ENCODE measurements at regions not wholly inside any gene's neighbourhood (a gene's known extent, or its start where the extent isn't known, plus 50 kb on each side); places are given as distances from the start of the nearest gene placed in this dataset.

DNA sequence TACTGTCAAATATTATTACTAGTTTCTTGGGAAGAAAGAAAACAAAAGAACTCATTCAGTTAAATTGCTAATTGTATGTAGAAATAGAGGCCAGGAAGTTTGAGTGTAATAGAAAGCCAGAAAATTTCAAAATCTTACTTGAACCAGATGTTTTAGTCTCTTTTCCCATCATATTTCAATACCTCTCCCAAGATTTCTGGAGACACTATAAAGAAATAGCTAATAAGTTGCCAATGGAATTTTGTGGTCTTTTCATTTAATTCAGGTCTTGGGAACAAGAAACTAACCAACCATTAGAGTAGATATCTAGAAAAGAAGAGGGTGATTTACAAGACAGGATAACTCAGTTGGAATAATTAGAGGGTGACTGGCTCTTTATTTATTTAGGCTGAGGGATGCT, 112.2 kb downstream of the AGTR2 start:
- H3K4me3 ChIP-seq (ENCODE audit: low read depth, low read length), result no peak overlapping the region
- no peak for DNase-seq (ENCODE audit: low read depth, low spot score)
- no peak for TF ChIP-seq CTCF (IDR thresholded peaks at IDR 0.05; ENCODE audit: insufficient read depth, low read length, missing control alignments)
- CTCF ChIA-PET, result no interaction called here
- POLR2A ChIA-PET, result no interaction called here

GRCh38 chrX:116284400-116284799, 113.9 kb downstream of the AGTR2 start:
- H3K4me3 ChIP-seq (ENCODE audit: low read depth, low read length), result no peak overlapping the region
- no peak for TF ChIP-seq CTCF (IDR thresholded peaks at IDR 0.05; ENCODE audit: insufficient read depth, low read length, missing control alignments)
- DNase-seq (ENCODE audit: low read depth, low spot score), result no peak
- ChIA-PET POLR2A (no interaction called here), CTCF (no interaction called here)

- H3K4me3 ChIP-seq (ENCODE audit: low read depth, low read length), result no peak overlapping the region
- no peak for TF ChIP-seq CTCF (IDR thresholded peaks at IDR 0.05; ENCODE audit: insufficient read depth, low read length, missing control alignments)
- ChIA-PET CTCF (no interaction called here), POLR2A (no interaction called here)
- no peak for DNase-seq (ENCODE audit: low read depth, low spot score)
These were observed 115.0 kb downstream of the AGTR2 start for GRCh38 chrX:116285501-116285900.

DNA sequence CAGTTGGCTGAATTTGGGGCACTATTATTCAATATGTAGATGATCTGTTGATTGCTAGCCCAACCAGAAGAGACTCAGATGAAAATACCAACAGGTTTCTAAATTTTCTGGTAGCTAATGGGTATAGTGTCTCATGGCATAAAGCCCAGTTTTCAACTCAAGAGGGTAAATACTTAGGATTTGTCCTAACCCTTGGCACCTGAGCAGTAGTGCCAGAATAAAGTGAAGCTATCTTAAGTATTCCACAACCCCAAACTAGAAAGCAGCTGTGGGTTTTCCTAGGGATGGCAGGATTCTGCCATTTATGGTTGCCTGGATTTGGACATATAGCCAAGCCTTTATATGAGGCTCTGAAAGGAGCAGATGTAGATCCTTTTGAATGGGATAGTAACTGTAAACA, 119.0 kb downstream of the AGTR2 start:
- ChIA-PET POLR2A (no interaction called here), CTCF (no interaction called here)
- TF ChIP-seq CTCF (IDR thresholded peaks at IDR 0.05; ENCODE audit: insufficient read depth, low read length, missing control alignments), result no peak
- no peak for DNase-seq (ENCODE audit: low read depth, low spot score)
- H3K4me3 ChIP-seq (ENCODE audit: low read depth, low read length), result no peak overlapping the region

DNA sequence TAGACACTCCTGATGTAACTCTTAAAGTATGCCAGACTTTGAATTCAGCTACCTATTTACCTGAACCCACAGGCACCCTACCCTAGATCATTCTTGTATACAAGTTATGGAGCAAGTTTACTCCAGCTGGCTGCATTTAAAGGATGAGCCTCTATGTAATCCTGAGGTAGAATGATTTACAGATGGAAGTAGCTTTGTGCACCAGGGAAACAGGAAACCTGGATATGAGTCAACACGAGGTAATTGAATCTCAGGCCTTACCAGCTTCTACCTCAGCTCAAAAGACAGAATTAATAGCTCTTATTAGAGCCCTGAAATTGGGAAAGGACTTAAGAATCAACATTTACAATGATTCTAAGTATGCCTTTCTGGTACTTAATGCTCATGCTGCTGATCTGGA, 119.8 kb downstream of the AGTR2 start:
- ChIA-PET POLR2A (no interaction called here), CTCF (no interaction called here)
- no peak for TF ChIP-seq CTCF (IDR thresholded peaks at IDR 0.05; ENCODE audit: insufficient read depth, low read length, missing control alignments)
- H3K4me3 ChIP-seq (ENCODE audit: low read depth, low read length), result no peak overlapping the region
- DNase-seq (ENCODE audit: low read depth, low spot score), result no peak

GRCh38 chrX:116292183-116292582, 121.6 kb downstream of the AGTR2 start:
- DNase-seq (ENCODE audit: low read depth, low spot score), result no peak
- TF ChIP-seq CTCF (IDR thresholded peaks at IDR 0.05; ENCODE audit: insufficient read depth, low read length, missing control alignments), result no peak
- CTCF ChIA-PET, result no interaction called here
- H3K4me3 ChIP-seq (ENCODE audit: low read depth, low read length), result no peak overlapping the region
- POLR2A ChIA-PET, result no interaction called here

Data from AG04449 (cell line).